Activated gamma-delta T cell treated with Interleukin-2 at 50 U/mL for 16 hours (primary cell): ENCODE measurements at regions not wholly inside any gene's neighbourhood (a gene's known extent, or its start where the extent isn't known, plus 50 kb on each side); places are given as distances from the start of the nearest gene placed in this dataset.
"Not testable (repeated sequence)": the region's sequence is repeated elsewhere in the genome, so short reads cannot be mapped to it uniquely, and the experiment has no call there.

Experiments used
- DNase-seq: peaks from one replicate; pipeline ENCODE4 v3.0.0-alpha.2; 2020

DNA sequence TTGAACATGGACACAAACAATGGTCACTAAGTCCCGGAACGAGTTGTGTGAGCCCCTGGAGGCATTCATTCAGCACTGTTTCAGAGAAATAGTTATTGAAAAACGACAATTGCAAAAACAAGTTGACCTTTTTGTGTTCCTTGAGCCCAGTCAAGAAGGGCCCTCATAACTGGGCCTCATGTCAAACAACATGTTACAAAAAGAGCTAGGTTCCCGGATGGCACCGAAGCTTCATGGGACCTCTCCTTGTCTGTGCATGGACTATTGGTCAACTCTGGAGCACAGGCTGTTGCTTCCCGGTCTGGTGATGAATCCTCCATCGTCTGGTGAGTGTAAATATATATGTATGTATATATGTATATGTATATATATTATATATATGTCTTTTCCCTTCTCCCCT, 176.6 kb downstream of the ALG10 start:
- no peak for DNase-seq

DNA sequence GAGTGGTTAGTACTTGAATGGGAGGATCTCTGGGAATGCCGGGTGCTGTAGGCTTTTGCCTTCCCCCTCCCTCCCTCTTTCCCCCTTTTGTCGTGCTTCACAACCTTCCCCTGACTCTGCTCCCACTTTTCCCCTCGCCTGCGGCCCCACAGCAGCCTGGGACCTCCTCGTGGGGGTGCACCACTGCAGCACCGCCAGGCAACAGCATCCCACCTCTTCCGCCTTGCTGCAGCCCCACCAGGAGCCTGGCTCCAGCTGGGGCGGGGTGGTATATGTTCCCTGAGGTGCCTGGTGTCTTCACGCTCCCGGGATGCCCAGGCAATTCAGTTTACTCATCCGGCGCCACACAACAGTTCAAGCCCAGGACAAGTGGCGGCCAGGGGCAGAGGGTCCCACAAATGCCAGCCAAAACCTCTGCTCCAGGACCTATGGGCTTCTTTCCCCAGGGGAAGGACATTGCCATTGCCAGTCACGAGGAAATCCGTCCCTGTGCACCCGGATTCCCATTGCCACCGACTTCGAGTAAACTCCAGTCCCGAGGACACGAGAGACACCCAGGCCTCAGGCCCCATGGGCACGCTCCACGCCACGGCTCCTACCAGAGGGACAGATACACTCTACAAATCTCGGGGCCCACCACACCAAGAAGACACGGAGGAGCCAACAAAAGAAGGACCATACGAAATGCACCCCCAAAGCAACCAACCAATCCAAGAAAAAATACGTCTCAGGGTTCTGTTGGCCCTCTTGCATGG, 181.7 kb downstream of the ALG10 start:
- no peak for DNase-seq

- no peak for DNase-seq
These were observed 182.6 kb downstream of the ALG10 start for GRCh38 chr12:34204830-34205285.

DNA sequence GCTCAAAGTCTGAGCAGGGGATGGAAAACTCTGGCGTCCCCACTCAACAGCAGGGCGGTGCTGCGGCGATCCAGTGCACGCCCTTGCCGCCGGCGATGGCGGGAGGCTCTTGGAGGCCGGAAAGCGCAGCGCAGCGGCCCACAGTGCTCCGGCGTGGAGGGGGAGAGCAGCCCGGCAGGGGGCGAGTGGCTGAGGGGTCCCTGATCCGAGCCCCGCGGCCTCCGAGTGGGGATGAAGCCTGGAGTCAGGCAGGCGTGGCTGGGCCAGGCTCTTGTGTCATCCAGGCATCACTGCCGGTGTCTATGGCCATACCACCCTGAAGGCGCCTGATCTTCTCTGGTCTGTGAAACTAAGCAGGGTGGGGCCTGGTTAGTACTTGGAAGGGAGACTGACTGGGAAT, 183.1 kb downstream of the ALG10 start:
- DNase-seq, result no peak

- DNase-seq, result no peak
These were observed 183.9 kb downstream of the ALG10 start for GRCh38 chr12:34206061-34206785.

GRCh38 chr12:34207858-34208257, 185.6 kb downstream of the ALG10 start:
- no peak for DNase-seq

DNA sequence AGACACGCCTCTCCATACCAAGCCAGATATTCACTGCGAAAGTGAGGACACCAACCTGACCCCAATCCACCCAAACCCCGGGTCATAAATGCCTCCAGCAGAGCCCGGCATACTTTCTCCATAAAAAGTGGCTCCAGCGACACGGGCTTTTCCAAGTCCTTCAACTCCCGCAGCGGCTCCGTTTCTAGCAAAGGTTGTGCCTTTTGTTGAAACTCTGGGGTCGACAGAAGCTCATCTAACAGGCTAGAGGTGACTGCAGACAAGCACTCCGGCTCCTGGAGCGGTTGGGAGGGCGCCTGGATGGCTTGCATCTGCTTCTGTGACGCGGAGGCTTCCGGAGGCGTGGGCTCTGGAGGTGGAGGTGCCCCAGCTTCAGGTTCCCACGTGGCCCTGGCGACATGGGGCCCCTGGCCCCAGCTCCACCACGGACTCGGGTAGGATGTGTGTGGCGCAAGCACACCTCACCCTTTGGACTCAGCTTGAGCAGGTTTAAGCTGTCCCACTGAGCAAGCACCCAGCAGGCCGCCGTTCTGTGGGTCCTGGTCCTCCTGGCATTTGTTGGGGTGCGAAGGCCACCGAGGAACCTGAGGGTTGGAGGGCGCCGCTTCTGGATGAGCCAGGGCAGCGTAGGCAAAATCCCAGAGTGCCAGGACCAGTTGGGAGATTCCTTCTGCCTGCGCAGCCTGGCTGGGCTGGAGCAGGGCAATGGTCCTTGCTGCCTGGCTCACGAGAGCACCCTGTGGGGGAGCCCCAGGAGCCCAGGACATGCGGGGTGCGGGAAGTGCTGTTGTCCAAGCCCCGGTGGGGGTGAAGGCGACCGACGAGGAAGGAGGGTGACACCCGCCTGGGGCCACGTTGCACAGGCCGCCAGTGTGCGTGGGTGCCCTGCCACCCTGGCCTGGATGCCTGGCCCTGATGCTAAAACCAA, 186.3 kb downstream of the ALG10 start:
- no peak for DNase-seq

DNA sequence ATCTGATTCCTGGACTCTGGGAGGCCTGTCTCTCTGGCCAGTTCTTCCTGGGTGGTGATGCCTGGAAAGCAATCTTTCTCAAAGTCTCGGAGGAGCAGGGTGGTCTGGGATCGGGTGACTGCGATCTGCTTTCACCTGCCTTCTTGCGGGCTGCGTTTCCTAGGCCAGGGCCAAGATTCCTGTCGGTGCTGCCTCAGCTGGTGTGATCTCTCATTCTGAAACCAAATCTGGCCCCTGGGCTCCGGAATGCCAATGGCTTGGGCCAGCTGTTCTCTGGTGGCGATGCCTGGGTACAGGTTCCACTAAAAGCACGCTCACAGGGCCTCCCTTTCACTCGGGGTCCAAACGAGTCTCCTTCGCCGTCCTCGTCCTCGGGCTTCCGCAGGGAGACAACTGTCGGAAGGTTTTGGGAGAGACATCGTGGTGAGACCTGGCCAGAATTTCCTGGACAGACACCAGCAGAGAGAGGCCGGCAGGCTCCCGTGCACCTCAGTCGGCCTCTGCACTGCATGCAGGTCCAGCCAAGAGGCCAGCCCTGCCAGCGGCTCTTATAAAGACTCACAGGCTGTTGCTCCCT, 187.1 kb downstream of the ALG10 start:
- DNase-seq, result no peak

- no peak for DNase-seq
These were observed 187.9 kb downstream of the ALG10 start for GRCh38 chr12:34210183-34210582.

- no peak for DNase-seq
These were observed 188.6 kb downstream of the ALG10 start for GRCh38 chr12:34210689-34211530.

DNA sequence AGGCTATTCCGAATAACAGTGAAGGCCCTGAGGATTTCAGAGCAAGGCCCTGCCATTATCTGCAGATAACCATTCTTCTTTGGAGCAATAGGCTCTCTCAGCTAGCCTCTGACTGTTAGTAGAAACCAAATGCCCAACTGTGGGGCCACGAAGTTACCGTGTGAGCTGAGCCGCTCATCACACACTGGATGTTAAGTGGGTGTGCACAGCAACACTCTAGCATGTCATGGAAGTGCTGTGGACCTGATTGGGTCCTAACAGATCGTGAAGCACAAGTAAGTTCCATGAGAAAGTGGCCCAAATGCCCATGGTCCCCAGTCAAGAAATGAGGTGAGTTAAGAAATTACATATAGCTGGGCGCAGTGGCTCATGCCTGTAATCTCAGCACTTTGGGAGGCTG, 190.4 kb downstream of the ALG10 start:
- no peak for DNase-seq

GRCh38 chr12:34214011-34214410, 191.7 kb downstream of the ALG10 start:
- DNase-seq, result no peak

- DNase-seq, result no peak
These were observed 193.1 kb downstream of the ALG10 start for GRCh38 chr12:34215213-34215892.

GRCh38 chr12:34215893-34216285, 193.6 kb downstream of the ALG10 start:
- DNase-seq, result no peak

DNA sequence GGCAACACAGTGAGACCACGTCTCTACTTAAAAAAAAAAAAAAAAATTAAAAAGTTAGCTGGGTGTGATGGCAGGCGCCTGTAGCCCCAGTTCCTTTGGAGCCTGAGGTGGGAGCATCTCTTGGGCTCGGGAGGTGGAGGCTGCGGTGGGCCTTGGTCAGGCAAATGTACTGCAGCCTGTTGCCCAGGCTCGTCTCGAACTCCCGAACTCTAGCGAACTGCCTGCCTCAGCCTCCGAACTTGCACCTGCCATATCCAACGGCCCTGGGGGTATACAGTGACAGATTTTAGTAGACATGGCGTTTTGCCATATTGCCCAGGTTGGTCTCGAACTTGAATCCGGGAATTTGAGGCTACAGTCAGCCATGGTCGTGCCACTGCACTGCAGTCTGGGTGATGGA, 195.4 kb downstream of the ALG10 start:
- DNase-seq, result no peak

GRCh38 chr12:34218193-34219045, 196.1 kb downstream of the ALG10 start:
- peak; percentile 61 for DNase-seq

- DNase-seq, result no peak
These were observed 196.9 kb downstream of the ALG10 start for GRCh38 chr12:34219046-34219770.

GRCh38 chr12:34220079-34220478, 197.8 kb downstream of the ALG10 start:
- not testable (repeated sequence) for DNase-seq

GRCh38 chr12:34223640-34224039, 201.3 kb downstream of the ALG10 start:
- DNase-seq, result no peak

DNA sequence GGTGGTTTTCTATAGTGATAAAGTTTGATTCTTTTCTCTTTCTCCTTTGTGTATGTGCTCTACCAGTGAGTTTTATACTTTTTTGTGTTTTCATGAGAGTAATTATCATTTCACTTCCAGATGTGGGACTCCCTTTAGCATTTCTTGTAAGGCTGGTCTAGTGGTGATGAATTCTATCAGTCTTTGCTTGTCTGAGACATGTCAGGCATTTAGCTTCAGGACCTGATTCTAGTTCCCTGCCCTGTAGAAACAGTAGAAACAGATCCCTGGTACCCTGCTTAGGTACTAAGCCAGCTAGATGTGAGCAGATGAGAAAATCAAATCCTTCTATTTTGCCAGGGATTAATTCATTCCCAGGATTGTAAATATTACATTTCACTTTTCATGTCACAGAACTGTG, 203.7 kb downstream of the ALG10 start:
- DNase-seq, result not testable (repeated sequence)
